AG10803 (cell line): ENCODE measurements at regions not wholly inside any gene's neighbourhood (a gene's known extent, or its start where the extent isn't known, plus 50 kb on each side); places are given as distances from the start of the nearest gene placed in this dataset.

ENCODE experiments used
- DNase-seq: peaks from one replicate; pipeline ENCODE4 v3.0.0; 2010; ENCODE audit warnings: low read depth
- H3K4me3 ChIP-seq: 2 replicates; pipeline ENCODE4 v1.5.1; 2011; ENCODE audit warnings: mild to moderate bottlenecking, low read length, control low read depth
- CTCF ChIP-seq: conservative IDR thresholded peaks from 2 replicates; pipeline ENCODE4 v1.5.1; 2011; ENCODE audit warnings: mild to moderate bottlenecking, low read length, control low read depth, inconsistent platforms

GRCh38 chr12:34311337-34311736 is 289.0 kb downstream of the ALG10 start:
- no peak overlapping the region for H3K4me3 ChIP-seq
- no peak for DNase-seq
- TF ChIP-seq CTCF: no peak

GRCh38 chr12:34327671-34328070 is 305.4 kb downstream of the ALG10 start:
- no peak overlapping the region for H3K4me3 ChIP-seq
- TF ChIP-seq CTCF: no peak
- DNase-seq: no peak

- no peak for TF ChIP-seq CTCF
- H3K4me3 ChIP-seq: no peak overlapping the region
- DNase-seq: no peak
Observed at GRCh38 chr12:34333337-34333736, 311.0 kb downstream of the ALG10 start.

GRCh38 chr12:34334538-34334937 is 312.2 kb downstream of the ALG10 start:
- DNase-seq: no peak
- H3K4me3 ChIP-seq: no peak overlapping the region
- no peak for TF ChIP-seq CTCF

GRCh38 chr12:34334953-34335743 is 312.9 kb downstream of the ALG10 start:
- no peak for DNase-seq
- no peak overlapping the region for H3K4me3 ChIP-seq
- no peak for TF ChIP-seq CTCF

GRCh38 chr12:34335819-34336262 is 313.5 kb downstream of the ALG10 start:
- TF ChIP-seq CTCF: no peak

More at GRCh38 chr12:34335819-34336262, 313.5 kb downstream of the ALG10 start:
- DNase-seq: no peak
- no peak overlapping the region for H3K4me3 ChIP-seq
